ENCODE measurements at regions not wholly inside any gene's neighbourhood (a gene's known extent, or its start where the extent isn't known, plus 50 kb on each side); places are given as distances from the start of the nearest gene placed in this dataset.

GRCh38 chr16:80029381-80029630, 428.8 kb upstream of the MAF start:
- Histone ChIP-seq H3K4me3 (ENCODE audit: low read depth in 2 of 2, low read length in 2 of 2) (no peak overlapping the region), H3K27ac (ENCODE audit: low read length) (no peak overlapping the region), H3K36me3 (ENCODE audit: control insufficient read depth, insufficient read depth, low read length) (no peaks in the 10 kb centered on the region), H3K9me3 (ENCODE audit: control insufficient read depth, insufficient read depth, low read depth, low read length) (no peaks in the 10 kb centered on the region), H3K4me1 (ENCODE audit: control insufficient read depth, insufficient read depth, low read length) (no peaks in the 10 kb centered on the region), H3K27me3 (ENCODE audit: control insufficient read depth, insufficient read depth, low read length) (no peaks in the 10 kb centered on the region)
- in situ Hi-C loops (cut with HindIII; ENCODE audit: low pct_unique_long_range_greater_than_20kb, low sequenced_read_pairs), result no loop called here
- ChIA-PET POLR2A (no interaction called here), CTCF (no interaction called here)
- DNase-seq (ENCODE audit: low read depth, low spot score) (no peak), ATAC-seq (no peak)
- TF ChIP-seq POLR2AphosphoS5 (IDR thresholded peaks at IDR 0.05; ENCODE audit: low read depth, low read length), result no peak
- TF ChIP-seq REST (IDR thresholded peaks at IDR 0.05; ENCODE audit: insufficient read depth in 1 of 2, low read depth in 2 of 2, low read length in 1 of 2), result no peak
- TF ChIP-seq CTCF (IDR thresholded peaks at IDR 0.05), result no peak
- no peak for TF ChIP-seq SIN3A (IDR thresholded peaks at IDR 0.05; ENCODE audit: borderline replicate concordance, insufficient read depth, low read depth, low read length)
- BruUV-seq (replicated peaks), result no TSS peak
- intact Hi-C loops (cut with micrococcal nuclease; ENCODE audit: unreplicated experiment), result no loop called here

- no peak for ATAC-seq
- POLR2A ChIA-PET, result no interaction called here
- TF ChIP-seq REST (IDR thresholded peaks at IDR 0.05; ENCODE audit: insufficient read depth in 1 of 2, low read depth in 2 of 2, low read length in 1 of 2) (no peak), SIN3A (IDR thresholded peaks at IDR 0.05; ENCODE audit: borderline replicate concordance, insufficient read depth, low read depth, low read length) (no peak), CTCF (IDR thresholded peaks at IDR 0.05) (no peak), TCF7L2 (IDR thresholded peaks at IDR 0.05; ENCODE audit: low read depth, low read length) (no peak), POLR2AphosphoS5 (IDR thresholded peaks at IDR 0.05; ENCODE audit: low read depth, low read length) (no peak)
- DNase-seq (ENCODE audit: low read depth, low spot score), result no peak
- Histone ChIP-seq H3K4me1 (ENCODE audit: control insufficient read depth, insufficient read depth, low read length) (no peaks in the 10 kb centered on the region), H3K36me3 (ENCODE audit: control insufficient read depth, insufficient read depth, low read length) (no peaks in the 10 kb centered on the region), H3K27ac (ENCODE audit: low read length) (no peak overlapping the region), H3K27me3 (ENCODE audit: control insufficient read depth, insufficient read depth, low read length) (no peaks in the 10 kb centered on the region), H3K9me3 (ENCODE audit: control insufficient read depth, insufficient read depth, low read depth, low read length) (no peaks in the 10 kb centered on the region), H3K4me3 (ENCODE audit: low read depth in 2 of 2, low read length in 2 of 2) (no peak overlapping the region)
- intact Hi-C loops (cut with micrococcal nuclease; ENCODE audit: unreplicated experiment), result no loop called here
- in situ Hi-C loops (cut with HindIII; ENCODE audit: low pct_unique_long_range_greater_than_20kb, low sequenced_read_pairs), result no loop called here
- CTCF ChIA-PET, result no interaction called here
- BruUV-seq (replicated peaks), result no TSS peak
These were observed 428.2 kb upstream of the MAF start for GRCh38 chr16:80028581-80029380.
